Osteoblast (primary cell): ENCODE measurements at regions not wholly inside any gene's neighbourhood (a gene's known extent, or its start where the extent isn't known, plus 50 kb on each side); places are given as distances from the start of the nearest gene placed in this dataset.

Source experiments
- DNase-seq: peaks from one replicate; pipeline ENCODE4 v3.0.0; 2011; ENCODE audit warnings: low spot score, mixed read lengths; ENCODE audit not compliant: insufficient read length; ENCODE audit errors: missing footprints
- H2AFZ ChIP-seq: 2 replicates; pipeline ENCODE4 v1.6.0; 2011; ENCODE audit warnings: mild to moderate bottlenecking, low read length
- H3K27ac ChIP-seq: 2 replicates; pipeline ENCODE4 v1.5.1; 2011; ENCODE audit warnings: mild to moderate bottlenecking, low read depth, low read length, moderate library complexity
- H3K27me3 ChIP-seq: 2 replicates; pipeline ENCODE4 v1.6.0; 2012; ENCODE audit warnings: mild to moderate bottlenecking, control low read depth, inconsistent platforms, low read length, moderate library complexity; ENCODE audit not compliant: insufficient read depth
- H3K36me3 ChIP-seq: 2 replicates; pipeline ENCODE4 v1.5.1; 2011; ENCODE audit warnings: mild to moderate bottlenecking, low read length, control low read depth, moderate library complexity; ENCODE audit not compliant: insufficient read depth
- H3K4me1 ChIP-seq: 2 replicates; pipeline ENCODE4 v1.5.1; 2011; ENCODE audit warnings: mild to moderate bottlenecking, low read length, control low read depth, moderate library complexity; ENCODE audit not compliant: insufficient read depth
- H3K4me2 ChIP-seq: 2 replicates; pipeline ENCODE4 v1.6.0; 2011; ENCODE audit warnings: mild to moderate bottlenecking, low read length; ENCODE audit not compliant: insufficient read depth
- H3K4me3 ChIP-seq: fragments of 200-600 bp; sonication (generic); 3 replicates; pipeline ENCODE4 v1.5.1; 2012; ENCODE audit warnings: mild to moderate bottlenecking, low read length, inconsistent platforms; ENCODE audit not compliant: insufficient read depth
- H3K79me2 ChIP-seq: 2 replicates; pipeline ENCODE4 v1.6.0; 2012; ENCODE audit warnings: mild to moderate bottlenecking, low read length, control low read depth, inconsistent platforms; ENCODE audit not compliant: insufficient read depth
- H3K9me3 ChIP-seq: 2 replicates; pipeline ENCODE4 v1.5.1; 2011; ENCODE audit warnings: low read depth, low read length, control low read depth
- H4K20me1 ChIP-seq: 2 replicates; pipeline ENCODE4 v1.6.0; 2012; ENCODE audit warnings: mild to moderate bottlenecking, low read length, control low read depth; ENCODE audit not compliant: insufficient read depth
- CTCF ChIP-seq: IDR thresholded peaks from 2 replicates; pipeline ENCODE4 v1.5.1; 2011; ENCODE audit warnings: mild to moderate bottlenecking, low read depth, low read length, moderate library complexity; ENCODE audit errors: extremely low read depth

DNA sequence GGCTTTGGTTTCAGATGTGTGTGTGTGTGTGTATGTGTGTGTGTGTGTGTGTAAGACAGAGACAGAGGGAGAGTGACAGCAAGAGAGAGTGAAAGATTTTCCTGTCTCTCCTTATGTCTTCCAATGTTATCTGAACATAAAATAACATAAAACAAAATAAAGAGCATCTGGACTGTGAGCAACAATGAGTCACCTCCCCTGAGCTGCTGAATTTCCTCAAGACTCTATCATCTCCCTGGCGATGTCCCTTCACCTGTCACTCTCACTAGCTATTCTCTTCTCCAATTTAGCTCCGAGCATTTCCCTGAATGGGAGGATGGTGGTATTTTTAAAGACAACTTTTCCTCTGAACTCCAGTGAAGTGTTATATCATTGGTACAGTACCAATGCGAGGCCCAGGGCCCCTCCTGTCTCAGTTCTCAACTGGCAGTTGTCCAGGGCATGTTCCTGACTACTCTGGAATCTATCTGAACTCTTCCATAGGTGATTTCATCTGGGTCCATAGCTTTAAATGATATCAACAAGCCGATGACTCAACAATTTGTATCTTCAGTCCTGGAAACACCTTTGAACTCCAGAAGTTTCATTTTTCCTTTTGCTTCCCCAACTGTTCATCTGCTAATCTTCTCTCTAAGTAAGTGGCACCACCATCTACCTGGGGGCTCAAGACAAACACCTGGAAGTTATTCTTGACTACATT is 195.0 kb upstream of the CLNK start:
- H3K79me2 ChIP-seq, result no peaks in the 10 kb centered on the region
- H3K27ac ChIP-seq, result no peak overlapping the region
- DNase-seq, result no peak
- no peak for TF ChIP-seq CTCF
- H3K4me1 ChIP-seq, result no peaks in the 10 kb centered on the region
- H3K4me3 ChIP-seq, result no peak overlapping the region
- no peaks in the 10 kb centered on the region for H4K20me1 ChIP-seq
- no peaks in the 10 kb centered on the region for H3K9me3 ChIP-seq
- H3K27me3 ChIP-seq, result no peaks in the 10 kb centered on the region
- H2AFZ ChIP-seq, result no peak overlapping the region
- H3K4me2 ChIP-seq, result no peak overlapping the region
- no peaks in the 10 kb centered on the region for H3K36me3 ChIP-seq

DNA sequence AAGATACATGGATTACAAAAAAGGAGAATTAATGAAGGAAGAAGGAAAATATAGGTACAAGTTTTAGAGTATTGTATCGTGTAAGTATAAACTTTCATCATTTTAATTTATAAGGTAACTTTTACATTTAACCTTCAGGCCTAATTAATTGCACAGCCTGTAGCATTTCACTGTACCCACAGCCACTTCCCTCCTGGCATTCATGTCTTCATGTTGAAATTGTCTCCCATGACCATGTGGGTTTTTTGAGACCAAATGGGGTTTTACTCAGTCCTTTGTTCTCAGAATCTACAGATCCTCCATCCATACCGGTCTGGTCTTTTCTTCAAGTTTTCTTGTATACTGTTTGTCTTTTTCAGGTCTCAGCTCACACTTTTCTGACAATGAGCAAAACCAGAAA is 194.3 kb upstream of the CLNK start:
- Histone ChIP-seq H3K79me2 (no peaks in the 10 kb centered on the region), H3K36me3 (no peaks in the 10 kb centered on the region), H4K20me1 (no peaks in the 10 kb centered on the region), H3K9me3 (no peaks in the 10 kb centered on the region), H3K4me3 (no peak overlapping the region), H3K4me1 (no peaks in the 10 kb centered on the region), H3K27me3 (no peaks in the 10 kb centered on the region), H3K4me2 (no peak overlapping the region), H2AFZ (no peak overlapping the region), H3K27ac (no peak overlapping the region)
- no peak for TF ChIP-seq CTCF
- DNase-seq, result no peak

DNA sequence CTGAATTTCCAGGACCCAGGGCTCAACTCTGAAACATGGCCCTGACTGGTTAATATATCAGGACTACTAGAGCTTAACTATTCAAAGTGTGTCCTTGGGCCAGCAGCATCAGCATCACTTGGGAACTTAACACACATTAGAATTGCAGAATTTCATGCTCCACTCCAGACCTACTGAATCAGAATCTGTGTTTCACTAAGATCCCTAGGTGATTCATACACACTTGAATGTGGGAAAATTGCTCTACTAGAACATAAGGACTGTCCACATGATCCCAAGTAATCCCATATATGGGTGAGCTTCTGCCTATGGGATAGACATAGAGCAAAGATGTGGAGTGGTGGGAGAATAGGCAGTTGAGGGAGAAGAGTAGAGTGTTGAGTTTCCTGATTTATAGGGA is 192.5 kb upstream of the CLNK start:
- Histone ChIP-seq H3K36me3 (no peaks in the 10 kb centered on the region), H3K4me3 (no peak overlapping the region), H3K9me3 (no peaks in the 10 kb centered on the region), H3K4me1 (no peaks in the 10 kb centered on the region), H2AFZ (no peak overlapping the region), H3K27ac (no peak overlapping the region), H3K79me2 (no peaks in the 10 kb centered on the region), H3K27me3 (no peaks in the 10 kb centered on the region), H3K4me2 (no peak overlapping the region), H4K20me1 (no peaks in the 10 kb centered on the region)
- no peak for DNase-seq
- TF ChIP-seq CTCF, result no peak

DNA sequence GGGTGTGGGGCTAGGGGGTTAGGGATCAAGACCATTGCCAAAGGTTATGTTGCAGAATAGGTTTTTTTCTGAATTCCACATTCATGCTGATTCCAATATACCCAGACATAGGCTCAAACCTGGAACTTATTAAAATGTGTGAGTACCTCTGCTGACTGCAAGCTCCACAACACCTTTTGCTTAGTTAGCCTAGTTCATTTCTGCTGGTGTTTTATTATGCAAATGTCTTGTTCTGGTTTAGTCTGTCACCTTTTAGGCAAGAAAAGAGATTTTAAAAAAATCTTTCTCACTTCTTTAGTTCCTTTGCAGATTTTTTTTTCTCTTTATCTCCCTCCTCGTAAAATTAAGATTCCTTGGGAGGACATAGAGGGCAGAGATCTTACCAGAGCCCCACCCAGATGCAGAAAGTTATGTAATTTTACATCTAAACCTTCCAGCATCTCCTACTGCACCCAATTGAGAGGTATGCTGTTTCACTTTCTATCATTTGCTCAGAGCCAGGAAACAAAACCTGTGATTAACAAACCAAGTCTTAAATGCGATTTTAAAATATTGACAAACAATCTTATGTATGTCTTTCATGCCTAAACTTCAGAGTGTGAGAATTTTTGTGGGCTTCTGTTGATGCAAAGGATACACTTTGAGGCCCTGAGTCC is 190.7 kb upstream of the CLNK start:
- no peak for TF ChIP-seq CTCF
- H3K27ac ChIP-seq, result no peak overlapping the region
- DNase-seq, result no peak
- no peak overlapping the region for H2AFZ ChIP-seq
- no peaks in the 10 kb centered on the region for H3K4me1 ChIP-seq
- no peak overlapping the region for H3K4me3 ChIP-seq
- no peaks in the 10 kb centered on the region for H3K27me3 ChIP-seq
- H3K4me2 ChIP-seq, result no peak overlapping the region
- H4K20me1 ChIP-seq, result no peaks in the 10 kb centered on the region
- no peaks in the 10 kb centered on the region for H3K79me2 ChIP-seq
- no peaks in the 10 kb centered on the region for H3K9me3 ChIP-seq
- no peaks in the 10 kb centered on the region for H3K36me3 ChIP-seq
